GM19467 (cell line): ENCODE measurements at regions not wholly inside any gene's neighbourhood (a gene's known extent, or its start where the extent isn't known, plus 50 kb on each side); places are given as distances from the start of the nearest gene placed in this dataset.
"Not testable (repeated sequence)": the region's sequence is repeated elsewhere in the genome, so short reads cannot be mapped to it uniquely, and the experiment has no call there.

ENCODE experiments used
- ATAC-seq: cut with Tn5 transposase; IDR thresholded peaks from one replicate; pipeline ENCODE4 v1.9.1; 2021; ENCODE audit warnings: mild to moderate bottlenecking, moderate library complexity; ENCODE audit not compliant: unreplicated experiment

GRCh38 chr1:192862271-192862670, 53.4 kb downstream of the RGS2 start:
- ATAC-seq = no peak

- no peak for ATAC-seq
Measured at GRCh38 chr1:192866241-192866868, 57.5 kb downstream of the RGS2 start.

GRCh38 chr1:192867180-192867579, 58.3 kb downstream of the RGS2 start:
- no peak for ATAC-seq

- ATAC-seq = no peak
Measured at GRCh38 chr1:192869308-192869940, 60.6 kb downstream of the RGS2 start.

GRCh38 chr1:192872010-192872409, 63.2 kb downstream of the RGS2 start:
- no peak for ATAC-seq

- ATAC-seq = no peak
Measured at GRCh38 chr1:192873836-192874235, 65.0 kb downstream of the RGS2 start.

- no peak for ATAC-seq
Measured at GRCh38 chr1:192876633-192877032, 67.8 kb downstream of the RGS2 start.

- ATAC-seq = no peak
Measured at GRCh38 chr1:192877283-192877886, 68.5 kb downstream of the RGS2 start.

GRCh38 chr1:192878249-192878648, 69.4 kb downstream of the RGS2 start:
- no peak for ATAC-seq

GRCh38 chr1:192879406-192879805, 70.6 kb downstream of the RGS2 start:
- no peak for ATAC-seq

GRCh38 chr1:192880231-192880630, 71.4 kb downstream of the RGS2 start:
- ATAC-seq = no peak

- no peak for ATAC-seq
Measured at GRCh38 chr1:192884241-192884640, 75.4 kb downstream of the RGS2 start.

GRCh38 chr1:192885387-192885786, 76.5 kb downstream of the RGS2 start:
- not testable (repeated sequence) for ATAC-seq

GRCh38 chr1:192887426-192887825, 78.6 kb downstream of the RGS2 start:
- ATAC-seq = no peak

- ATAC-seq = no peak
Measured at GRCh38 chr1:192888574-192888973, 79.7 kb downstream of the RGS2 start.

GRCh38 chr1:192889082-192889481, 80.2 kb downstream of the RGS2 start:
- no peak for ATAC-seq

- no peak for ATAC-seq
Measured at GRCh38 chr1:192890134-192890533, 81.3 kb downstream of the RGS2 start.

- no peak for ATAC-seq
Measured at GRCh38 chr1:192892934-192893333, 84.1 kb downstream of the RGS2 start.

- ATAC-seq = not testable (repeated sequence)
Measured at GRCh38 chr1:192895487-192895886, 86.6 kb downstream of the RGS2 start.

GRCh38 chr1:192896376-192896775, 87.5 kb downstream of the RGS2 start:
- no peak for ATAC-seq

GRCh38 chr1:192901500-192901899, 92.7 kb downstream of the RGS2 start:
- ATAC-seq = no peak

GRCh38 chr1:192903142-192903541, 94.3 kb downstream of the RGS2 start:
- no peak for ATAC-seq
